HL-60 (cell line): ENCODE measurements at regions not wholly inside any gene's neighbourhood (a gene's known extent, or its start where the extent isn't known, plus 50 kb on each side); places are given as distances from the start of the nearest gene placed in this dataset.

Source experiments
- DNase-seq, 2 experiments: peaks; one replicate each; pipeline ENCODE4 v3.0.0-alpha.2; 2010 to 2020; ENCODE audit warnings: low read depth in 1 of 2, low spot score in 1 of 2
- H3K27ac ChIP-seq: fragments of 250-450 bp; sonication (Bioruptor Pico); replicated peaks from 2 replicates; pipeline ENCODE4 v1.5.1; 2020; ENCODE audit warnings: mild to moderate bottlenecking, moderate library complexity
- H3K27me3 ChIP-seq: fragments of 250-450 bp; sonication (Bioruptor Pico); 2 replicates; pipeline ENCODE4 v1.5.1; 2021; ENCODE audit warnings: mild to moderate bottlenecking, moderate library complexity; ENCODE audit not compliant: insufficient read depth, poor library complexity, severe bottlenecking
- H3K4me3 ChIP-seq: replicated peaks from 2 replicates; pipeline ENCODE4 v1.5.1; 2011; ENCODE audit warnings: mild to moderate bottlenecking, control low read depth, low read length; ENCODE audit not compliant: insufficient read depth
- GABPA ChIP-seq: IDR thresholded peaks from 2 replicates; pipeline ENCODE4 v1.6.1; 2012; ENCODE audit warnings: low read depth
- POLR2AphosphoS5 ChIP-seq: IDR thresholded peaks from 2 replicates; pipeline ENCODE4 v1.6.1; 2012; ENCODE audit warnings: low read depth
- SPI1 ChIP-seq: IDR thresholded peaks from 2 replicates; pipeline ENCODE4 v1.6.1; 2012; ENCODE audit warnings: low read depth, mild to moderate bottlenecking, borderline replicate concordance
- TF ChIP-seq, protein P1 (sequence below): IDR thresholded peaks from 2 replicates; pipeline ENCODE4 v1.6.1; 2012; ENCODE audit warnings: low read depth; ENCODE audit not compliant: insufficient replicate concordance
- TF ChIP-seq, protein P2 (sequence below): IDR thresholded peaks from one replicate; pipeline ENCODE4 v1.5.1; 2011; ENCODE audit warnings: low read length, control low read depth, inconsistent platforms; ENCODE audit not compliant: insufficient read depth

DNA sequence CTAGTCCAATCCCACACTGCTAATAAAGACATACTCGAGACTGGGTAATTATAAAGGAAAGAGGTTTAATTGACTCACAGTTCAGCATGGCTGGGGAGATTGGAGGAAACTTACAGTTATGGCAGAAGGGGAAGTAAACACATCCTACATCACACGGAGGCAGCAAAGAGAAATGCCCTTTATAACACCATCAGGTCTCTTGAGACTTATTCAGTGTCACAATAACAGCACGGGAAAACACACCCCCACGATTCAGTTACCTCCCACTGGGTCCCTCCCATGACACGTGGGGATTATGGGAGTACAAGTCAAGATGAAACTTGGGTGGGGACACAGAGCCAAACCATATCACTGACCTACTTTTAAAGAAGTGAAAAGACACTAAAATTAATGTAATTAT is 1130.4 kb upstream of the SLC10A2 start:
- DNase-seq: no peak
- H3K4me3 ChIP-seq: no peak overlapping the region

DNA sequence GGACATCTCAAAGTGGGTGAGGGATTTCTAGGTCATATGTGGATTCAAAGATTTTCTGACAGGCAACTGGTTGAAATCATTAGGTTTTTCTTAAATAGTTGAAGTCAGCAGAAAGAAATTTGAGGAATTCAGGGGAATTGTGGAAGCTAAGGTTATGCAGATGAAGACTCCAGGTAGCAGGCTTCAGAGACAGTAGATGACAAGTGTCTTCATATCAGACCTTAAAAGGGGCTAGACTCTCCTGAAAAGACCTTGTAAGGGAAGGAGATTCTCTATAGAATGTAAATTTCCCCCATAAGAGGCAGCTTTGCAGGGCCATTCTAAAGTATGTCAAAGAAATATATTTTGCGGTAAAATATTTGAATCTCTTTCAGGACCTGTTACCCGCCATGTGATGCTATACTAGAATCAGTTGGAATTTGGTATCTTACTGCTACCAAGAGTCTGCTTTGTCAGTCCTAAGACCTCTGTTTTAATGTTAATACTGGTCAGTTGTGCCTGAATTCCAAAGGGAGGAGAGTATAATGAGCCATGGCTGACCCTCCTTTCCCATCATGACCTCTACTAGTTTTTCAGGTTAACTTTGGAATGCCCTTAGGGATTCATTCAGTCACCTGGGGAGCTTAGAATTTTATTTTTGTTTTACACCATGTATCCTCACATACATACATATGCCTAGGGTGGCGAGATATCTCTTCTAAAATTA is 1115.5 kb upstream of the SLC10A2 start:
- no peaks in the 10 kb centered on the region for H3K27me3 ChIP-seq
- TF ChIP-seq, protein P1, sequence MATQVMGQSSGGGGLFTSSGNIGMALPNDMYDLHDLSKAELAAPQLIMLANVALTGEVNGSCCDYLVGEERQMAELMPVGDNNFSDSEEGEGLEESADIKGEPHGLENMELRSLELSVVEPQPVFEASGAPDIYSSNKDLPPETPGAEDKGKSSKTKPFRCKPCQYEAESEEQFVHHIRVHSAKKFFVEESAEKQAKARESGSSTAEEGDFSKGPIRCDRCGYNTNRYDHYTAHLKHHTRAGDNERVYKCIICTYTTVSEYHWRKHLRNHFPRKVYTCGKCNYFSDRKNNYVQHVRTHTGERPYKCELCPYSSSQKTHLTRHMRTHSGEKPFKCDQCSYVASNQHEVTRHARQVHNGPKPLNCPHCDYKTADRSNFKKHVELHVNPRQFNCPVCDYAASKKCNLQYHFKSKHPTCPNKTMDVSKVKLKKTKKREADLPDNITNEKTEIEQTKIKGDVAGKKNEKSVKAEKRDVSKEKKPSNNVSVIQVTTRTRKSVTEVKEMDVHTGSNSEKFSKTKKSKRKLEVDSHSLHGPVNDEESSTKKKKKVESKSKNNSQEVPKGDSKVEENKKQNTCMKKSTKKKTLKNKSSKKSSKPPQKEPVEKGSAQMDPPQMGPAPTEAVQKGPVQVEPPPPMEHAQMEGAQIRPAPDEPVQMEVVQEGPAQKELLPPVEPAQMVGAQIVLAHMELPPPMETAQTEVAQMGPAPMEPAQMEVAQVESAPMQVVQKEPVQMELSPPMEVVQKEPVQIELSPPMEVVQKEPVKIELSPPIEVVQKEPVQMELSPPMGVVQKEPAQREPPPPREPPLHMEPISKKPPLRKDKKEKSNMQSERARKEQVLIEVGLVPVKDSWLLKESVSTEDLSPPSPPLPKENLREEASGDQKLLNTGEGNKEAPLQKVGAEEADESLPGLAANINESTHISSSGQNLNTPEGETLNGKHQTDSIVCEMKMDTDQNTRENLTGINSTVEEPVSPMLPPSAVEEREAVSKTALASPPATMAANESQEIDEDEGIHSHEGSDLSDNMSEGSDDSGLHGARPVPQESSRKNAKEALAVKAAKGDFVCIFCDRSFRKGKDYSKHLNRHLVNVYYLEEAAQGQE: no peak
- TF ChIP-seq, protein P2, sequence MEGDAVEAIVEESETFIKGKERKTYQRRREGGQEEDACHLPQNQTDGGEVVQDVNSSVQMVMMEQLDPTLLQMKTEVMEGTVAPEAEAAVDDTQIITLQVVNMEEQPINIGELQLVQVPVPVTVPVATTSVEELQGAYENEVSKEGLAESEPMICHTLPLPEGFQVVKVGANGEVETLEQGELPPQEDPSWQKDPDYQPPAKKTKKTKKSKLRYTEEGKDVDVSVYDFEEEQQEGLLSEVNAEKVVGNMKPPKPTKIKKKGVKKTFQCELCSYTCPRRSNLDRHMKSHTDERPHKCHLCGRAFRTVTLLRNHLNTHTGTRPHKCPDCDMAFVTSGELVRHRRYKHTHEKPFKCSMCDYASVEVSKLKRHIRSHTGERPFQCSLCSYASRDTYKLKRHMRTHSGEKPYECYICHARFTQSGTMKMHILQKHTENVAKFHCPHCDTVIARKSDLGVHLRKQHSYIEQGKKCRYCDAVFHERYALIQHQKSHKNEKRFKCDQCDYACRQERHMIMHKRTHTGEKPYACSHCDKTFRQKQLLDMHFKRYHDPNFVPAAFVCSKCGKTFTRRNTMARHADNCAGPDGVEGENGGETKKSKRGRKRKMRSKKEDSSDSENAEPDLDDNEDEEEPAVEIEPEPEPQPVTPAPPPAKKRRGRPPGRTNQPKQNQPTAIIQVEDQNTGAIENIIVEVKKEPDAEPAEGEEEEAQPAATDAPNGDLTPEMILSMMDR: no peak
- no peak for TF ChIP-seq GABPA
- TF ChIP-seq SPI1: no peak
- TF ChIP-seq POLR2AphosphoS5: no peak
- no peak overlapping the region for H3K4me3 ChIP-seq
- DNase-seq: no peak
- no peak overlapping the region for H3K27ac ChIP-seq

More for the DNA sequence above, 1130.4 kb upstream of the SLC10A2 start:
- Histone ChIP-seq H3K27ac (no peak overlapping the region), H3K27me3 (no peaks in the 10 kb centered on the region)
- TF ChIP-seq POLR2AphosphoS5: no peak
- TF ChIP-seq SPI1: no peak
- TF ChIP-seq GABPA: no peak
- TF ChIP-seq, protein P2: no peak
- TF ChIP-seq, protein P1: no peak

- DNase-seq: no peak
- no peak for TF ChIP-seq POLR2AphosphoS5
- TF ChIP-seq, protein P1: no peak
- TF ChIP-seq SPI1: no peak
- no peak for TF ChIP-seq GABPA
- TF ChIP-seq, protein P2: no peak
- H3K4me3 ChIP-seq: no peak overlapping the region
- no peak overlapping the region for H3K27ac ChIP-seq
- H3K27me3 ChIP-seq: no peaks in the 10 kb centered on the region
These were observed 1104.9 kb upstream of the SLC10A2 start for GRCh38 chr13:104170980-104171555.
